SKM-1 (cell line): ENCODE measurements at regions not wholly inside any gene's neighbourhood (a gene's known extent, or its start where the extent isn't known, plus 50 kb on each side); places are given as distances from the start of the nearest gene placed in this dataset.
A peak's percentile ranks its signal among the peaks of the same experiment; 100 is the strongest.
"Not testable (repeated sequence)": the region's sequence is repeated elsewhere in the genome, so short reads cannot be mapped to it uniquely, and the experiment has no call there.

ENCODE experiments used
- DNase-seq: peaks from one replicate; lab custom pipeline; 2025; ENCODE audit not compliant: unreplicated experiment; lab: John Stamatoyannopoulos, UW

GRCh38 chr1:8171751-8172464, 145.8 kb upstream of the ERRFI1 start:
- no peak for DNase-seq

DNA sequence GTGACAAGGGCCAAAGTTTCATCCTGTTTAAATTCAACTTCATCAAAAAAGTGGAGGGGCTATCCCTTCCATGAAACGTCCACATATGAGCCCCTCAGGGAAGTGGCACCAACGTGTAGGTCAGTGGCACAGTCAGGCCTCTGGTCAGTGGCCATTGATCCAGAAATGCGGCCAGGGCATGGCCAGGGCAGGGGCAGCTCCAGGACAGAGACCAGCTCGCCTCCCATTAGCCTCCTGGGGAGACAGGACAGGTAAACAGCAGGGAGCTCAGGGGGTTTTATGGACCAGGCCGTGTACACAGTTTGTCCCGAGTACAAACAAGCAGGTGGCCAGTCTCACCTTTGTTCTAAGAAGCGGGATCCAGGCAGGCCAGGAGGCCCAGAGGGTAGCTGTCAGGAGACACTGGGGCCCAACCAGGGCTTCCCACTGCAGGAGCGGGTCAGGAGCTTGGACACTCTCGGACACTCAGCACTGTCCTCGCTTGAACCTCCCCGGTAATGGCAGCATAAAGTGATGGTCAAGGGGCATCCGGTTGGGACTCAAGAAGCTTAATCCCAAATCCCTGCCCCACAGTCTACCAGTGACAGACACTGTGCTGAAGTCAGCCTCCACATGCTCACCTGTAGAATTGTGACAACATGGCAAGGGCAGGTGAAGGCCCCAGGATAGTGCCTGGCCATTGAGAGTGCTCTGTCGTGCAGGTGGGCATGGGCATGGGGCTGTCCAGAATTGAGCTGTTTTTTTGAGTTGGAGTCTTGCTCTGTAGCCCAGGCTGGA, 144.1 kb upstream of the ERRFI1 start:
- no peak for DNase-seq

- no peak for DNase-seq
Measured at GRCh38 chr1:8169364-8170058, 143.4 kb upstream of the ERRFI1 start.

GRCh38 chr1:8167936-8168335, 141.8 kb upstream of the ERRFI1 start:
- DNase-seq: no peak

DNA sequence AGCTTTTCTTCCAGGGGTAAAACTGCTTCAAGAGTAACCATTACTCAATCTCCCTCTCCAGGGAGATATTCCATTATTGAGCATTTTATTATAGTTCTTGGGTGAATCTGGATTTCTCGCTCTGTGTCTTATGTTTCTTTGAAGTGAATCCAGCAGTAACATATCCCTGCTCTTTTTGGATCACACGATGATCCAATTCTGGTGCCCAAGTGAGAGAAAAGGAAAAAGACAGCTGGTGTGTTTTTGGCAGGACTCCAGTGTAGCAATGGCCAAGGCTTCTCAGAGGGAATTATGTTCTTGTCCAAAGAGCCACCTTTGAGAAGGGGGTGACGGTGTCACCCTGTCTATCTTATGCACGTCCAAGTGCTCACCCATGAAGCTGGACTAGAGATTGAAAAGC, 140.3 kb upstream of the ERRFI1 start:
- DNase-seq: no peak

GRCh38 chr1:8165595-8166360, 139.7 kb upstream of the ERRFI1 start:
- no peak for DNase-seq

DNA sequence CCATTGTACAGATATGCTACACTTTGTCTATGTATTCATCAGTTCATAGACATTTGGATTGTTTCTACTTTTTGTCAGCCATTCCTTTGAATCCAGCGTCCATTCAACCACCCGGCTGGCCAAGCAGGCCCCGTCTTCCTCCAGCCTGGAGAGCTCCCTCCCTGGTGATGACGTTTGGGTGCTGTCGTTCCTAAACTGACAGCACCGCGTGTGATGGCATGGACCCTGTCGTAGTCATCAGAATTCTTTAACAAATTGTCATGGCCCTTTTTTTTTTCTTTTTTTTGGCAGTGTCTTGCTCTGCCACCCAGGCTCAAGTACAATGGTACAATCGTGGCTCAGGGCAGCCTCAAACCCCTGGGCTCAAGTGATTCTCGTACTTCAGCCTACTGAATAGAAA, 138.6 kb upstream of the ERRFI1 start:
- DNase-seq: no peak

GRCh38 chr1:8163039-8163438, 136.9 kb upstream of the ERRFI1 start:
- no peak for DNase-seq

- no peak for DNase-seq
Measured at GRCh38 chr1:8162168-8162567, 136.1 kb upstream of the ERRFI1 start.

GRCh38 chr1:8161546-8162105, 135.5 kb upstream of the ERRFI1 start:
- DNase-seq: peak; percentile 94

DNA sequence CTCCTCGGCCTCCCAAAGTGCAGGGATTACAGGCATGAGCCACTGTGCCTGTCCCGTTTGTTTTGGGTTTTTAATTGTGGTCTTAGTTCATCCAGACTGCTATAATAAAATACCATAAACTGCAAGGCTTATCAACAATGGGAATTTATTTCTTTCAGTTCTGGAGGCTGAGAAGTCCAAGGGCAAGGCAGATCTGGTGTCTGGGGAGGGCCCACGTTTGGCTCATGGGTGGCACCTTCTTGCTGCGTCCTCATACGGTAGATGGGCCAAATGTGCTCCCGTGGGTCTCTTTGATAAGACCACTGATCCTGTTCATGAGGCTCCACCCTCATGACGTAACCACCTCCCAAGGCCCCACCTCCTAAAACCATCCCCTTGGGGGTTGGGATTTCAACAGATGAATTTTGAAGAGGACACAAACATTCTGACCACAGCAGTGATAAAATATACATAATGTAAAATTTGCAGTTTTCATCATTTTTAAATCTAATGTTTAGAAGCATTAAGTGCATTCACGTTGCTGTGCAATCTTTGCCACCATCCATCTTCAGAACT, 133.4 kb upstream of the ERRFI1 start:
- no peak for DNase-seq

GRCh38 chr1:8158995-8159394, 132.9 kb upstream of the ERRFI1 start:
- DNase-seq: no peak

DNA sequence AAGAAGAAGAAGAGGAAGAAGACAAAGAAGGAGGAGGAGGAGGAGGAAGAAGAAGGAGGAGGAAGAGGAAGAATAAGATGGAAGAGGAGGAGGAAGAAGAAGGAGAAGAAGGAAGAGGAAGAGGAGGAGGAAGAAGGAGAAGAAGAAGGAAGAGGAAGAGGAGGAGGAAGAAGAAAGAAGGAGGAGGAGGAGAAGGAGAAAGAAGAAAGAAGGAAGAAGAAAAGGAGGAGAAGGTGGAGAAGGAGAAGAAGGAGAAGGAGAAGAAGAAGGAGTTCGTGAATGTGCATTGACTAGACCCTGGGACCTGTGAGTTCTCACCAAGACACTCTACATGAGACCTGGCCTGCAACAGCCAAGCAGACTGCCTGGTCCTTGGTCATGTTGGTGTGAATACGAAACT, 131.7 kb upstream of the ERRFI1 start:
- no peak for DNase-seq

- DNase-seq: no peak
Measured at GRCh38 chr1:8155528-8156186, 129.5 kb upstream of the ERRFI1 start.

DNA sequence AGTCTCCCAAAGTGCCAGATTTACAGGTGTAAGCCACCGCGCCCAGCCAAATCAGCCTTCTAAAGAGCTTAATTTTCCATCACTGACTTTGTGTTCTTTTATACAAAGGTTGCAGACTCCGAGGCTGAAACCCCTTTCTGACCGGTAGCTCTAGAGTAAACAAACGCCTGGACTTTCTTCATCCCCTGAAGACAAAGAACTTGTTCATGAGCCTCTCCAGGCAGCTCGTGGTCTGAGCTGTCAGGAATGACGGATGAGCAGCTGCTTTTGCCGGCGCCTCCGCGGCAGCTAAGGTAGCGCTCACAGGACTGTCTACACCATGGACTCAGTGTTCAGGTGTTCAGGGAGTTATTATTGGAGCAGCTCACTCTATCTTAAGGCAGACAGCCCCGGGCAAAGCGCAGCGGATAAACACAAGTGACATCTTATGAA, 128.5 kb upstream of the ERRFI1 start:
- DNase-seq: no peak

- no peak for DNase-seq
Measured at GRCh38 chr1:8153961-8154360, 127.9 kb upstream of the ERRFI1 start.

DNA sequence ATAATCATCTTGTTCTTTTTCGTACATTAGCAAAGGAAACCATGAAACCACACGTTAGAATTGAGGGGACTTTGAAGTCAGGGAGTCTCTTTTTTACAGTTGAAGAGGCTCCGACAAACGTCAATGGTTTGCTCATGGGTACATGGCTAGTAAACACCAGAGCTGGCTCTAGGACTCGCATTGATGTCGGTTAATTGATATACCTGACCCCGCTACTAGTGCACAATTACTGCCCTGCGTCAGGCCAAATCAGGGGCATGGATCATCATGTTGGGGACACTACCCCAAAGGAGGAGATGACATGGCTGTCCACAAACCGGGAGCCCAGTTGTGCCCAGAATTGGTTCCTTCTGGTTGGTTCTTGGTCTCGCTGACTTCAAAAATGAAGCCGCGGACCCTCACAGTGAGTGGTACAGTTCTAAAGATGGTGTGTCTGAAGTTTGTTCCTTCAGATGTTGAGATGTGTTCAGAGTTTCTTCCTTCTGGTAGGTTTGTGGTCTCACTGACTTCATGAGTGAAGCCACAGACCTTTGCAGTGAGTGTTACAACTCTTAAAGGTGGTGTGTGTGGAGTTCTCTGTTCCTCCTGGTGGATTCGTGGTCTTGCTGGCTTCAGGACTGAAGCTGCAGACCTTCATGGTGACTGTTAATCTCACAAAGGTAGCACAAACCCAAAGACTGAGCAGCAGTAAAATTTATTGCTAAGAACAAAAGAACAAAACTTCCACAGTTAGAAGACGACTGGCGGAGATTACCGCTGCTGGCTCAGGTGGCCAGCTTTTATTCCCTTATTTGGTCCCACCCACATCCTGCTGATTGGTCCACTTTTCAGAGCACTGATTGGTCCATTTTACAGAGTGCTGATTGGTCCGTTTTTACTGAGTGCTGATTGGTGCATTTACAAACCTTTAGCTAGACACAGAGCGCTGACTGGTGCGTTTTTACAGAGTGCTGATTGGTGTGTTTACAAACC, 126.9 kb upstream of the ERRFI1 start:
- no peak for DNase-seq

GRCh38 chr1:8151647-8152046, 125.5 kb upstream of the ERRFI1 start:
- no peak for DNase-seq

GRCh38 chr1:8149756-8150155, 123.6 kb upstream of the ERRFI1 start:
- DNase-seq: not testable (repeated sequence)
